ENCODE measurements at regions not wholly inside any gene's neighbourhood (a gene's known extent, or its start where the extent isn't known, plus 50 kb on each side); places are given as distances from the start of the nearest gene placed in this dataset.

DNA sequence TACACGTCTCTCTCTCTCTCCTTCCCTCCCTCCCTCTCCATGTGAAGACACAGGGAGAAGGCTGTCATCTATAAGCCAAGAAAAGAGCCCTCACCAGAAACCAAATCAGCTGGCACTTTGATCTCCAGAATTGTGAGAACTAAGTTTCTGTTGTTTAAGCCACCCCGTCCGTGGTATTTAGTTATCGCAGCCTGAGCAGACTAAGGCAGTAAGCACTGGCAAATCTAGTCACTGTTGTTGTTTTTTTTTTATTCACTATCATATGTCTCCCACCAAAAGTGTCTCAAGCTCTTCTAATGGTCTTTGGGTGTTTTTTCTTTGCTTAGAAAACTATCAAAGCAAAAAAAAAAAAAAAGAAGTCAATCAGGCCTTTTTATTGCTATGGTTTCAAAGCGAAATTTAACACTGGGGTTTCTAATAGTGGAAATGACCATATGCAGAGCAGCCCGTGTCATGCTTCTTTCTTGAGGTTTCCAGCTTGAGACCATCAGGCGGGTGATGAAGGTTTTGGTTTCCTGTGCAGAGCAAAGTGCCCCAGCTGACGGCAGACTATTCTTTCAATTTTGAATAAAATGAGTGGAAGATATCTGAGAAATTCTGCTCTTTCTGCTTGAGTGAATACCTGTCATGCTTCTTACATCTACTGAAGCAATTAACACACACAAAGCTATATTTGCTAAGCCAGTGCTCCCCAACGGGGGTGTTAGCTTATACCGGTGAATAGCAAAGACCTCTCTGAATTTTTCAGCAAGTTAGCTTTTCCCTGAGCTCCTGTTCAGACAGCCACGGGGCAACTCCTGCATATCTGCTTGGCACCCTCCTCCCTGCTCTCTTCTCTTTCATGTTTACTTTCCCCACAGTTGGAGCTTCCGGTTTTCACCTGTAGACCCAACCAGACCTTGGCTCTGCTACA lies 394.1 kb upstream of the ATP5MC3 start:
- Mint-ChIP-seq H3K4me3 (no peak overlapping the region), H3K27me3 (ENCODE audit: low read depth) (peaks cover 4% of the 10 kb centered on the region), H3K4me1 (peaks cover 19% of the 10 kb centered on the region), H3K9me3 (no peaks in the 10 kb centered on the region), H3K27ac (no peak overlapping the region), H3K36me3 (ENCODE audit: low read depth) (no peaks in the 10 kb centered on the region)
- TF ChIP-seq, protein P1, sequence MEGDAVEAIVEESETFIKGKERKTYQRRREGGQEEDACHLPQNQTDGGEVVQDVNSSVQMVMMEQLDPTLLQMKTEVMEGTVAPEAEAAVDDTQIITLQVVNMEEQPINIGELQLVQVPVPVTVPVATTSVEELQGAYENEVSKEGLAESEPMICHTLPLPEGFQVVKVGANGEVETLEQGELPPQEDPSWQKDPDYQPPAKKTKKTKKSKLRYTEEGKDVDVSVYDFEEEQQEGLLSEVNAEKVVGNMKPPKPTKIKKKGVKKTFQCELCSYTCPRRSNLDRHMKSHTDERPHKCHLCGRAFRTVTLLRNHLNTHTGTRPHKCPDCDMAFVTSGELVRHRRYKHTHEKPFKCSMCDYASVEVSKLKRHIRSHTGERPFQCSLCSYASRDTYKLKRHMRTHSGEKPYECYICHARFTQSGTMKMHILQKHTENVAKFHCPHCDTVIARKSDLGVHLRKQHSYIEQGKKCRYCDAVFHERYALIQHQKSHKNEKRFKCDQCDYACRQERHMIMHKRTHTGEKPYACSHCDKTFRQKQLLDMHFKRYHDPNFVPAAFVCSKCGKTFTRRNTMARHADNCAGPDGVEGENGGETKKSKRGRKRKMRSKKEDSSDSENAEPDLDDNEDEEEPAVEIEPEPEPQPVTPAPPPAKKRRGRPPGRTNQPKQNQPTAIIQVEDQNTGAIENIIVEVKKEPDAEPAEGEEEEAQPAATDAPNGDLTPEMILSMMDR (IDR thresholded peaks at IDR 0.05; ENCODE audit: unreplicated experiment in 3 of 3): no peak

DNA sequence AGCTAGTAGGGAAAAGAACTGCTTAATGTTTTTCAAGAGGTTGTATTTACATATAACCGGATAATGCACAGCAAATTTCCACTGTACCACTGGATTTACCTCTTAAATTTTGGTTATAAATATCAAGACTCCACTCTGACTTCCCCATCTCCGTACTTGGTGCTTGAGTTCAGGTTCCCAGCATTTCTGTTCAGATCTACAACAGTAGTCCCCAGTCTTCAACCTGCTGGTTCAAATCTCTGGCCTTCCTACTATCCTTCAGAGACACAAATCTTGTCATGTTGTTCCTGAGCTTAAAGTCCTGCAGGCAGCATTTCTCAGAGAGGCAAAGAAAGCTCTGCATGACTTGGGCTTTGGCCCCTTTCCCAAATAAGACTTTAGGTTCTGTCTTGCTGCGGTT lies 392.6 kb upstream of the ATP5MC3 start:
- Mint-ChIP-seq H3K27me3 (ENCODE audit: low read depth) (peaks cover 4% of the 10 kb centered on the region), H3K9me3 (no peaks in the 10 kb centered on the region), H3K36me3 (ENCODE audit: low read depth) (no peaks in the 10 kb centered on the region), H3K27ac (no peak overlapping the region), H3K4me3 (no peak overlapping the region), H3K4me1 (peaks cover 12% of the 10 kb centered on the region)
- TF ChIP-seq, protein P1 (IDR thresholded peaks at IDR 0.05; ENCODE audit: unreplicated experiment in 3 of 3): no peak

DNA sequence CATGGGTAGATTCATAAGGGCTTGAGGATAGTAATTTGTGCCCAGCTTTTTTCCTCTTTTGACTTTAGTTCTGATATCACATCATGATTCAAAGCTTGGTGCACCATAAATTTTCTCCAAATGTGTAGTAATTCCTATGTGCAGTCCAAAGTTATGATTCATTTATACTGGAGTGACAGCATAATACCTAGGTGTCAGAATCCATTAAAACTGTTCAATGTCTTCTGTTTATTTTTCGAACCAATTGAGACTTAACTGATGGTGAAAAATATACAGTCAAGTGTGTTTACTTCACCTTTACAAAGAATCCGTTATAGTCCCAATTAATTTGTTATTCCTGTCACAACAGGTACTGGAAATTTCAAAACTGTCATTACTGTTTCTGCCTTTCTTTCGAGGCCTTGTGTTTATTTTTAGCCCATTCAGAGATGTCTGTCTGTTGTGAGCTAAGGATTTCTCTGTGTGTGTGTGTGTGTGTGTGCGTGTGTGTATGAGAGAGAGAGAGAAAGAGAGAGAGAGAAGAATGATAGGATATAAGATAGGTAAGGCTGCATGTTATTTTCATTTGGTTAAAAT lies 389.7 kb upstream of the ATP5MC3 start:
- Mint-ChIP-seq H3K4me3 (no peak overlapping the region), H3K27me3 (ENCODE audit: low read depth) (peaks cover 4% of the 10 kb centered on the region), H3K27ac (no peak overlapping the region), H3K4me1 (no peaks in the 10 kb centered on the region), H3K36me3 (ENCODE audit: low read depth) (no peaks in the 10 kb centered on the region), H3K9me3 (no peaks in the 10 kb centered on the region)
- TF ChIP-seq, protein P1 (IDR thresholded peaks at IDR 0.05; ENCODE audit: unreplicated experiment in 3 of 3): no peak

DNA sequence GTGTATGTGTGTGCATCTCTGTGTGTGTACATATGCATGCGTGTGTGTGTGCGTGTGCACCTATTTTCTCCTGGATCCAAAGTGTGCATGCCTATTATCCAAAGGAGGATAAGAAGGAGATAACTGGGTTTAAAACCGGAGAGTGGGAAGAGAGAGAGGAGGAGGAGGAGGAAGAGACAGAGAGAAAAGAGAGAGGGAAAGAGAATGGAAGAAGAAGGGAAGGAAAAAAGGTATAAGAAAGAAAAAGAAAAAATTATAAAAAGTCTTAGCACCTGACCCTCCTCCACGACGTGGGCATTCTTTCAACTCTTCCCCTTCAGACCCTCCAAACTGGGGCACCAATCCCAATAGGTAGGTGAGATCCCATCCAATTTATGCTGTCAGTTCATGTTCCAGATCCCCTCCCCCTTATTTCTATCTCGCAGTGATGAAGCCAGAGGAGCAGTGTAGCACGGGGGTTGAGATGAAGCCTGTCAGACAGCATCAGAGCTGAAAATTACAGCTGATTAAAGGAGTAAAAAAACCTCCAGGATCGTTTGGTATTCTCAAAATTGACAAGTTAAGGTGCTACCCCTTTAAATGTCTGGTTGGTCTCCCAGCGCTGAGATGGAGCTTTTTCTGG lies 386.7 kb upstream of the ATP5MC3 start:
- Mint-ChIP-seq H3K27ac (no peak overlapping the region), H3K36me3 (ENCODE audit: low read depth) (no peaks in the 10 kb centered on the region), H3K4me3 (no peak overlapping the region), H3K27me3 (ENCODE audit: low read depth) (peaks cover 4% of the 10 kb centered on the region), H3K4me1 (no peaks in the 10 kb centered on the region), H3K9me3 (no peaks in the 10 kb centered on the region)
- TF ChIP-seq, protein P1 (IDR thresholded peaks at IDR 0.05; ENCODE audit: unreplicated experiment in 3 of 3): no peak

DNA sequence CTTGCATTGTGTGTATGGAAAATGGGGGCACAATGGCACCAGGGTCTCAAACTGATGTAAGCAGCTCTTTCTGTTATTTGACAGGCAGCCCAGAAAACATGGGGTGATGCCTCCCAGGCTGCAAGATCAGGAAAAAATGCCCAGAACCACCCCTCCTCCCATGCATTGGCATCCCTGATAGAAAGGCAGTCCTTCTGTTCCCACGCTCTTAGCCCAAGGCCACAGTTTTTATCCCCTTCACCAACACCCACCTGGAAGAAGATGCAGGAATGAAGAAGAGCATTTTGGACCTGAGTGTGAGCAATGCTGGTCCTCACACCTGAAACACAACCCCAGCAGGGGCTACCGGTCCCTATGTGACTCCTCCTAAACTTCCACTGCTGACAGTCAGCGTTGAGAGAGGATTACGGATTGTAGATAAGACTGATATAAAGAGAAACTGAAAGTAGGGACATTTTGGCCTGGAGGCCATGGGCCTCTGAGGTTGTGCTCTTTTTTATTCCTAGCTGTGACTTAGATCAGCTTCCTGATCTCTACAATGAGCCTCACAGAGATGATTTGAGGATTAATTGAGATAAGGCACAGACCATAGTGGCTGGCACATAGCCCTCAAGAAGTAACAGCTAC lies 386.0 kb upstream of the ATP5MC3 start:
- H3K27me3 Mint-ChIP-seq (ENCODE audit: low read depth): peaks cover 1% of the 10 kb centered on the region
- H3K27ac Mint-ChIP-seq: no peak overlapping the region
- H3K36me3 Mint-ChIP-seq (ENCODE audit: low read depth): no peaks in the 10 kb centered on the region
- H3K4me3 Mint-ChIP-seq: no peak overlapping the region
- H3K9me3 Mint-ChIP-seq: no peaks in the 10 kb centered on the region
- H3K4me1 Mint-ChIP-seq: no peaks in the 10 kb centered on the region
- TF ChIP-seq, protein P1 (IDR thresholded peaks at IDR 0.05; ENCODE audit: unreplicated experiment in 3 of 3): no peak

Measured in nephron (organoid).